ENCODE measurements at regions not wholly inside any gene's neighbourhood (a gene's known extent, or its start where the extent isn't known, plus 50 kb on each side); places are given as distances from the start of the nearest gene placed in this dataset.

DNA sequence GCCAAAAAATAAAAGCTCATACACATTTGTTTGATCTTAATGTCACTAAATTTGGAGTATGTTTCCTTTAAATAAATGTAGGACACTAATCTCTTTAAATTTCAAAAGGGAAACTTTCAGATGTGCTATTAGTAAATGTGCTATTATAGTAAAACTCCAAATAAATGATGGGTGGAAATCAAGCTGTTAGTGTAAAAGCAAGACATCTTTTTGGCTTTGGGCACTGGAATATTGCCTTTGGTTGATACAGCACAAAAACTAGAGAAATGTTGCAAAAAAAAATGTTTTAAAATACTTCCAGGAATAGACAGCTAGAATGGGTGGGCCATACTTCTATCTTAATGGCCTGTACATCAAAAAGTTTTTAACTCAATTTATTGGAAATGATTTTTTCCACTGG, 151.6 kb downstream of the FBXO8 start:
- TF ChIP-seq, protein P1, sequence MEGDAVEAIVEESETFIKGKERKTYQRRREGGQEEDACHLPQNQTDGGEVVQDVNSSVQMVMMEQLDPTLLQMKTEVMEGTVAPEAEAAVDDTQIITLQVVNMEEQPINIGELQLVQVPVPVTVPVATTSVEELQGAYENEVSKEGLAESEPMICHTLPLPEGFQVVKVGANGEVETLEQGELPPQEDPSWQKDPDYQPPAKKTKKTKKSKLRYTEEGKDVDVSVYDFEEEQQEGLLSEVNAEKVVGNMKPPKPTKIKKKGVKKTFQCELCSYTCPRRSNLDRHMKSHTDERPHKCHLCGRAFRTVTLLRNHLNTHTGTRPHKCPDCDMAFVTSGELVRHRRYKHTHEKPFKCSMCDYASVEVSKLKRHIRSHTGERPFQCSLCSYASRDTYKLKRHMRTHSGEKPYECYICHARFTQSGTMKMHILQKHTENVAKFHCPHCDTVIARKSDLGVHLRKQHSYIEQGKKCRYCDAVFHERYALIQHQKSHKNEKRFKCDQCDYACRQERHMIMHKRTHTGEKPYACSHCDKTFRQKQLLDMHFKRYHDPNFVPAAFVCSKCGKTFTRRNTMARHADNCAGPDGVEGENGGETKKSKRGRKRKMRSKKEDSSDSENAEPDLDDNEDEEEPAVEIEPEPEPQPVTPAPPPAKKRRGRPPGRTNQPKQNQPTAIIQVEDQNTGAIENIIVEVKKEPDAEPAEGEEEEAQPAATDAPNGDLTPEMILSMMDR (IDR thresholded peaks at IDR 0.05), result no peak
- TF ChIP-seq EP300 (IDR thresholded peaks at IDR 0.05; ENCODE audit: low read depth), result no peak
- no peak for TF ChIP-seq POLR2A (IDR thresholded peaks at IDR 0.05)

All from transverse colon (tissue), 3 donors.